PC-3 (cell line): ENCODE measurements at regions not wholly inside any gene's neighbourhood (a gene's known extent, or its start where the extent isn't known, plus 50 kb on each side); places are given as distances from the start of the nearest gene placed in this dataset.

Experiments used
- CTCF ChIP-seq: fragments of 300-600 bp; sonication (generic); conservative IDR thresholded peaks from 2 replicates; pipeline ENCODE4 v1.5.1; 2017; ENCODE audit warnings: antibody characterized with exemption, low read depth, mild to moderate bottlenecking, low read length
- EZH2 ChIP-seq: fragments of 300-600 bp; sonication (generic); IDR thresholded peaks from one replicate; pipeline ENCODE4 v1.6.1; 2017; ENCODE audit warnings: antibody characterized with exemption, mild to moderate bottlenecking, low read length; ENCODE audit not compliant: unreplicated experiment

DNA sequence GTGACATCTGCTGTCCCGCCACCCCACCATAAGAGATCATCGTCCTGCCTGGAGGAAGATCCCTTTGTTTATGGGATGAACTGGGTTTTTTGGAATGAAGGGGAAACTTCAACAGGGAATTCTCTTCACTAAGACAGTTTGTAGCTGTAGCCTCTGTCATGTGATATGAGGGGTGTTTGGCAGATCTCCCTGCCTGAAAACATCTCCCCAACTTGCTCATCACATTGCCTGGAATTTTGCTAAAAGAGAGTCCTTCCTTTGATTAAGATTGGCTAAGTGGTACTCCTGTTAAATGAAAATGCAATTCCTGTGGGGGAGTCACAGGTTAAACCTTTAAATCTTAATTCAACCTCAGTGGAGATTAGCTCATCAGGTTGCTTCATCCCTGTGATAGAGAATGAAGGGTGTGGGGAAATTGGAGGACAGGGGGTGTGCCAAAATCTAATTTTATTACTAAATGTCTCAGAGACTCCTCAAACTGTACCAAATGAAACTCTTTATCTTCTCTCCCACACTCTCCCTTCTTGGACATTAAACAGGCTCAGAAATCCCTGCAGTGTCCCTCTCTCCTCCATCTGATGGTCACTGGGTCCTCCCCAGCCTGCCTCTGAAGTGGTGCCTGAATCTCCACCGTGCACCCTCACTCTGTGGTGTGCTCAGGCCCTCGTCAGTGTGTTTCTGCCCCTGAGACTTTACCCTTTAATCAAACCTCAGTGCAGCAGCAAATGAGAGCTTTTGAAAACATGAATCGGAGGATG is 54.8 kb downstream of the IER5 start:
- TF ChIP-seq EZH2 (no peak), CTCF (no peak)
